HG02610 (cell line): ENCODE measurements at regions not wholly inside any gene's neighbourhood (a gene's known extent, or its start where the extent isn't known, plus 50 kb on each side); places are given as distances from the start of the nearest gene placed in this dataset.

Experiments used
- ATAC-seq: cut with Tn5 transposase; IDR thresholded peaks from one replicate; pipeline ENCODE4 v1.9.1; 2021; ENCODE audit warnings: mild to moderate bottlenecking, moderate library complexity; ENCODE audit not compliant: unreplicated experiment

DNA sequence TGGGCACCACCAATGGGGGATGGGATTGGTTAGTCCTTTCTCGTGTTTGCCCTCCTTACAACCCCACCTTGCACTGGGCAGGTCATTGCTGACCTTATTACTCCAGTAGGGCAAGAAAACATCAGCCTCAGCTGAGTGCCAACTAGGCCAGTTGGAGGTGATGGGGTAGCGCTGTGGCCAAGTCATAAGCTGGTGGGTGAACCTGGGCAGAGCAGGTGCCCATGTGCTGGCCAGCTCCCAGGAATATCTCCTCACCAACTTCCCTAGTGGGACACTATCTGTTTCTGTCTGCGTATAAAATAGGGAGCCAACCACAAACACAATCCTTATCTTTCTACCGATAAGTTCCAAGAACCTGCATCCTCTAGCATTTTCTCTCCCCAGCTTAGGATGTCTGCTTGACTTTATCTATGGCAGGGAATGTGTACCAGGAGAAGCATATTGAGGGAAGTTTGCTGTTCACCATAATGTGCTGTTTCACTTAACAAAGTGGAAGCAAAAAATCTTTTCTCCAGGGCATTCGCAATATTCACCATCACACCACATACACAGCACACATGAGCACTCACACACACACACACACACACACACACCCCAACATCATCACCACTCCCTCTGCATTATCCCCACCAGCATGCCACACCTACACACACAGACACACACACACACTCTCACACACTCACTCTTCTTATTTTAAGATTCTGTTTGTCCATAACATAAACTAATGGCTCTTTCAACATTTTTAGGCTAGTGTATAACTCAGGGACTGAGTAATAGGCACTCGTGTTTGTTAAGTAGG is 390.0 kb downstream of the ENC1 start:
- ATAC-seq: no peak

DNA sequence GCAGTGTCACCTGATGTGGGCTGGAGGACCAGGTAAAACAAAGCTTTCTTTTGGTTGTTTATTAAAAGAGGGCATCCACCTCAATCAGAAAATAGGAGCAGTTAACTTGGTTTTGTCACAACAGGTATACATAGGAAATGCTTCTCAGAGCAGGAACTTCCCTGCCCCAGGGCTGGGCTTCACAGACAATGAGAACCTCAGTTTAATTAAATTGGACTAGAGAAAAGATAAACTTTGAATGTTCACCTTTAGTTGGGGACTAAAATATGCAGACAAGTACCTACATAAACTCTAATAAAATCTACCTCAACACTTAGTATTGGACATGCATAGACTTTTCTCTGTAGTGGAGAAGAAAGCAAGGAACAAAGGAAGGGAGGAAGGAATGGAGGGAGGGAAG is 392.0 kb downstream of the ENC1 start:
- no peak for ATAC-seq

DNA sequence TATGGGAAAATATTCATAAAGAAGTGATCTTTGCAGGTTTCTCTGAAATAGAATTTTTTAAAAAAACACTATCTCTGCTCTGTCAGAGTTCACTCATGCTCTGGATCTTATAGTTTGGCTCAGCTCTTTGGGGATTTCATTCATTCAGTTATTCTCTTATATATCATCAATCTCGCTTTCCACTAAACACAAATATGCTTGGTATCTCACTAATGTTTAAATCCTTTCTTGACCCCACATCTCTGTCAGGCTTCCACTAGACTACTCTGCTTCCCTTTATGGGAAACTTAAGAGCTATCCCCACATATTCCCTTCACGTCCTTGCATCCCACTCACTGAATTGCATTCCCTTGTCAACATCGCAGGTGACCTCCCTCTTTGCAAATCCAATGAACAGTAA is 396.1 kb downstream of the ENC1 start:
- no peak for ATAC-seq

DNA sequence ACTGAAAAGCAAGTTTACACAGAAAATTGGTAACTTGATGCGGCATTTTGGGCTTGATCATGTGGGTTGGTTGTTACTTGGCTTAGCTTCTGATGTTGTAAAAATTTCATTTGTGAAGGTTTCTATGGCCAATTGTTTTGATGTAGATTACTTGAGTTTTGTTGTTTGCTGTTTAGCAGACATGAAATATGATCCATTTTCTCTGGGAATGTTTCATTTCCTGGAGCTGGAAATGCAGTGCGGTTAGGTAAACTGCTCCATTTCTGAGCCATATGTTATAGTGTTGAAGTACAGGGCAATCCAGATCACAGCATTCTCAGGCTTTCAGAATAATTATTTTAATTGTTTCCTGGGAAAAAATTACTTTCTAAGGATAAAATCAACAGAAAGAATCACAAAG is 396.9 kb downstream of the ENC1 start:
- no peak for ATAC-seq

DNA sequence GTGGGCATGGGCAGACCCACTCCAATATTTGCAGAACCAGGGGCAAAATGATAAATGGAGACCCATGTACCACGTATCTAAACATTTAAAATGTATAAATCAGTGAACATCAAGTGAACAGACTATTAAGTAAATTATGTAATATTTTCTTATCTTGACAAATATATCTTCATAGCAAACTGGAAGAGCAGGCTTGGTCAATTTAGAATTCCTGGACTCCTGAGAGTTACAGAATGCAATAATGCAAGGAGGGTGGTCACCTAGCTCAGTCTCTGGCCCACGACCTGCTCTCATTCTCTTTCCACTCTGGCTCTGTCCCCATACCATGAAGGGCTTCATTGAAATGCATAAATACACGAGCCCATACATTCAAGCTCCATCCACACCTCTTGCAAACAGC is 398.0 kb downstream of the ENC1 start:
- ATAC-seq: no peak

DNA sequence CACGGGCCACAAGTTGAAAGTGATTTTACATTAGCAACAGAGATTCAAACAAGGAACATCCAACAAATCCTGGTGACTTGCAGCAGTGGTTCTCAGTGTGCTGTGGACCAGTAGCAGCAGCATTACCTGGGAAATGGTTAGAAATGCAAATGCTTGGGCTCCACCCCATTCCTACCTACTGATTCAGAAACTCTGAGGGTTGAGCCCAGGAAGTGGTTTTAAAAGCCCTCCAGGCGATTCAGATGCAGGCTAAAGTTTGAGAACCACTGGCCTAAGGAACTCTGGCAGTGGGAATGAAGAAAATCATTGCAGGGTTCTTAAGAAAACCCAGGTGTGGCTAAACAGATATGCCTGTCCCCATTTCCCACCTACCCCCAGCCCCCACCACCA is 398.8 kb downstream of the ENC1 start:
- no peak for ATAC-seq

DNA sequence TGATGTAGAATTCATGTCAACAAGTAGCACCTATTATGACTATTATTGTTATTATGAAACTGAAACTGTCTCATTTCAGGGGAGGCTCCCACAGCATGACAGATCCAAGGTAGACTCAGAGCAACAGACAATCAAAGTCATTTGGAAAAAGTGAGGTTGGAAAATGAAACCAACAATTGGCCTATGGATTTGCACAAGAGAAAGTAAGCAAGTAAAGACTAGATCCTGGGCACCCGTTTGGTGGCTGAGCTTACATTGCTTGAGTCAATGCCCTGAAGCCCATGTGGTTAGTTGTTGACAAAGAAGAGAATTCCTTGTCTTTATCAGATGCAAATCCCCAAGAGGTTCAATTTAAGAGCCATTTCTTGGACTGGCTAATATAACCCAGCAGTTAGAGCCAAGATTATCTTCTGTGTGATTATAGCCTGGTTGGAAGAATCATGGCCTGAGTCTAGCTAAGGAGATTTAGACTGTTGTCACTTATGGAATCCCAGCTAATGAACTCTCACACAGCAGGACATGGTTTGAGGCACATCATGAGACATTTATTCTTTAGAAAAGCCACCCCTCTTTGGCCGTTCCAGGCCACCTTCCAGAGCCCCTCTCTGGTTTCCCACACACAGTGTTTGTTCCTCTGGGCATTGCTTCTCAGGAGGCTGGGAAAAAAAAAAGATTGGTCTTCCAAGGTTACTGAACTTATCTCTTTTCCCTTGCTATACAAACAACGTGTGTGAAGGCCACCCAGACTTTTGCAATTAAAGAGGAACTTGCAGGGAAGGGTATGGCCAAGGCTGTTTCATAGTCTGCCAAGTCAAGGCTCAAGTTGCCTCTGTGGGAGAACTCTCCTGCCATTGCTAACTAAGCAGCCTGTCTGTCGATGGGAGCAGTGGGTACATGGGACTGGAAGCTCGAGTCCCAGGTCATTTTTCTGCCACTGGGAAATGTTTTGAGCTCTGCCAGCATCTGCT is 399.5 kb downstream of the ENC1 start:
- no peak for ATAC-seq

DNA sequence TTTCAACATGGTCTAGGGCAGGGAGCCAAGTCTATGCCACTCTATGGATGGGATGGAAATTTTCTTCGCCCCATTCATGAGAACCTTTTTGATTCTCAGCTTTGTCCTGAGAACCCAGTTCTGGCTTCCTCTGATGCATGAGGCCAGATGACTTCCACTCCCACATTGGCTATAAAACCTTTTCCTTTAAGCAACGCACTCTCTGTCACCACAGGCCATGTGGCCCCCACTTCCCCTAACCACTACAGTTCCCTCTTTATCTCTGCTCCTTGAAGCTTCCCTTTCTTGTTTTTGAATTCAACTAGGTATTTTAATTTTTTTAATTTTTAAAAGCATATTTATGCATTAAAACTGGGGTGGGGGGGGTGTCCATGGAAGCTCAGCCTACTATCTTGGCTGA is 401.3 kb downstream of the ENC1 start:
- ATAC-seq: no peak

DNA sequence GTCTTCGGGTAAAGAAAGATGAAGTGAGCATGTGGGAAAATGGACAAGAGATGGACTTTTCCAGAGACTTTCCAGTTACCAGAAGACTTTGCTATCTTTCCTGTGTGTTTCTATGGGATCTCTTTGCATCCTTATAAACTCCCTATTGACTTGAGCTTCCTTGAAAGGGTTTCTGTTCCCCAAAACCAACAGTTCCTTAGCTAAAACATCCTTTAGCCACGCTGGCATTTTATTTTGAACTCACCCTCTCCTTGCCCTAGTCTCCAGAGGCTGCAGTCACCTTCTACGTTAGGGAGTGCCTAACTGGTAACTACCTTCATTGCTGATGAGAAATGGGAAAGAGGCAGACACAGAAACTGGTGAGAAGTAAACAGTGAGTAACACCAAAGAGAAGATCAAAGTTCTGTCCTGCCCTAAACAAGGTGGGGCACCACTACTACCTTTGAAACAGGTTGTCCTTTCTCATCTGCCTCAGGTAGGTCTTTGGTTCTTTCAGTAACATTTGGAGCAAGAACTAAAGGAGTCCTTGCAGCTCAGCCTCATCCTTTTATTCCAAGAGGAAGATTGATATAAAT is 402.9 kb downstream of the ENC1 start:
- ATAC-seq: no peak

DNA sequence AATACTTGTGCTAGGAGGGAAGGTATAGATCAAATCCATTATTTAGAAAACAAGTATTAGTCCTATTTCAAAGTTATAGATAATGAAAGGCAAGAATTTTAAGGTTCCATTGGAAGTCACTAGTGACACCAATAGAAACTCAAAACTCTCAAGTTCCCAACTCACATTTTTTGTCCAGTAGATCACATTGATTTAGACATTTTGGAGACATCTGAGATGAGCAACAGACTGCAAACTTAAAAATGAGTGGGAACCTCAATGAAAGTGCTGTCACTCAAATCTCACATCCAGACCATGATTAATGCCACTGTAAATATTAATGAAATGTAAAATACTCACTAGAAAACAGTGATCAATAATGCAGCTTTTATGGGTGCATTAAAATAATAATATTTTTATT is 405.0 kb downstream of the ENC1 start:
- ATAC-seq: no peak

DNA sequence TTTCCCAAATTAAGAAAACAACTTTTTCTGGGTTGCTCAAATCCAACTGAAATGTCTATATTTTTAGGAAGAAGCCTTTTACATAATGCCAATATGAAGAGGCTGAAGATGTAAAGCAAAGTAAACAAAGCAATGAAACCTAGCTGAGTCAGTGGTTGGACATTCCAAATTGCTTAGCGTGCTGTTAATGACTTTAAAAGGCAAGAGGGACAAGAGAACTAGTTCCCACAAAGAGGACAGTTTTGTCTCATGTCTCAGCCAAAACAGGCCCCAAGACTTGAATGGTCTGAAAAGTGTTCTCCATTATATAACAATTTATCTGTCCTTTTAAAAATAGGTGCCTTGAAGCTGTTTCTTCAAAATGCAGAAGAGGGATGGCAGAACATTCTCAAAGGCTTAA is 407.0 kb downstream of the ENC1 start:
- ATAC-seq: no peak

DNA sequence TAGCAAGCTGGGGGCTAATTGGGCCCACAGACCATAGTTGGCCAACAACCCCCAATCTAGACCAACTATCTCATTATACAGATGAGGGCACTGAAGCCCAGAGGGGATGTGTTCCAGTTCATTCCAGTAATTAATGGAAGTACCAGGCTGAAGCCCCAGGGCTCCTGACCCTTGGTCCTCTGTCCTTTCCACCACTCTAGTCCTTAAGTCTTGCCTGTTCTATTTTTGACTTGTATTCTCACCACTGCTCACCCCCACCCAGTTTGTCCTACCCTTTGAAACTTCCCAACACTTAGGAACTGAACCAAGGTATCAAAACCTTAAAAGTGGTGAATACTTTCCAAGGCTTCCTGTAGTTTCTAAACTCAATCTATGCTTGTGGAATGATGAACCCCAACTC is 407.4 kb downstream of the ENC1 start:
- no peak for ATAC-seq

DNA sequence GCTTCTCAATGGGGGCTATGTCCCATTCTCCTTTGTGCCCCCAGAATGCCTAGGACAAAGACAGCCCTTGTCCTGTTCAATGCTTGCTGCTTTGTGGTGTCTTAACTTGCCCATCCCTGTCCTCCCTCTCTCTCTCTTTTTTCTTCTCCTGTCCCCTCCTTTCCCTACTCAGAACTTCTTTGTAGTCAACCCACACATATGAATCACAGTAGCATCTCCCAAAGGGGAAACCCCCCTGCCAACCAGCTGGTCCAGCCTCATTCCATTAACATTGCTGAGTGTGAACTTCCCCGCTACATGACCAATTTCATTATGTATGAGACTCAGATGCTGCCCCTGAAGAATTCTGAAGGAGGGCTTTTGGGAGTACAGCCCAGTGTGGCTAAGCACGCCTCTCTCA is 408.3 kb downstream of the ENC1 start:
- ATAC-seq: no peak

DNA sequence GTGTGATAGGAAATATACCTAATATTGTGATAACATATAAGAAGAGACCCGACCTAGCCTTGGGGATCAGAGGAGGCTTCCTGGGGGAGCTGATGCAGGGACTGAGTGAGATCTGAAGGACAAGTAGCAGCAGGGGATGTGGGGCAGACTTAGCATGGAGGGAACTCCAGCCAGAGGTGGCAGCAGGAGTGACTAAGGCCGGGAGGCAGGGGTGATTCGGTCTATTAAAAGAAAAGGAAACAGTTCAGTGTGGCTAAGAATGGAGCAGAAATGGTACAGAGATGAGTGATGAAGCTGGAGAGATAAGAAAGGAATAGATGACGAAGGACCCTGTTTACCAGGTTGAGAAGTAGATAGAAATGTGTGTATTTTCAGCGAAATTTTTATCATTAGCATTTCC is 408.8 kb downstream of the ENC1 start:
- no peak for ATAC-seq

DNA sequence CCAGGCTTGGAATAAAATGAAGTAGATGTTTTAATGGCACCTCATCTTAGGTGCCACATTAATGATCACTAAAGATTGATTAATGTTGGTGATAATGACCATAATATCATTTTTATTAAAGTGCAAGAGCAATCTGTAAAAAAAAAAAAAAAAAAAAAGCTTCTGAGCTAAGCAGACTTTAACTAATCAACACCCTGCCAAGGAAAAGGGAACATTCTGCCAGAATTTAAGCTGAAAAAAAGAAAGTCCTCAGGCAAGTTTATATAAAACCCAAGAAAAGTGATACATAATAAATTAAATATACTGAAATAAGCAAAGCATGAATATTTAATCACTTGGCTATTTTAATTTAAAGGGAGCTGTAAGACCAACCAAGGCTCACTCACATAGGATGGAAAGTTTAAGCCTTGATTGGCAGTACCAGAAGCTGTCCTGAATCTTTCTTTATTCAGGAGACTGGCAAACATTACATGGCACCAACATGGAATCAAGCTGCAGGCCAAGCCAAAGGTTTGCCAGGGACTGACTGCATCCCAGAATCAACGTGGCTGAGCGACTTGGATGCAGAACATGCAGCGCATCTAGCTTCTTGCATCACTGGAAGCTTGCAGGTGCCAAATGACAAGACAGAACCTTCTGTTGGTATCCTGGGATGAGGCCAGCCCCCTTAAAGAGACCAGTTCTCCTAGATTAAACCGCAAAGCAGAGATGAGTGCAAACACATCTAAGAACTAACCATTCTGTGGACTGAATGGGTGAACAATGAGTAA is 413.6 kb downstream of the ENC1 start:
- no peak for ATAC-seq

DNA sequence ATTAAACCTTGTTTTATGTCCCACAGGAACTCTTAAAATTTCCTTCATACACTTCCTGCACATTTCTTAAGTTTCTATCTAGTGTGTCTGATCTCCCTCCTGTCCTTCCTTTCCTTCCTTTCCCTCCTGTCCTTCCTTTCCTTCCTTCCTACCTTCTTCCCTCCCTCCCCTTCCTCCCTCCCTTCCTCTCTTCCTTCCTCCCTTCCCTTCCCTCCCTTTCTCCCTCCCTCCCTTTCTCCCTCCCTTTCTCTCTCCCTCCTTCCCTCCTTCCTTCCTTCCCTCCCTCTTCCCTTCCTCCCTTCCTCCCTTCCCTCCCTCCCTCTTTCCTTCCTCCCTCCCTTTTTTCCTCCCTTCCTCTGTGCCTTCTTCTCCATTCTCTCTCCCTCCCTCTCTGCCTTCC is 414.9 kb downstream of the ENC1 start:
- no peak for ATAC-seq

DNA sequence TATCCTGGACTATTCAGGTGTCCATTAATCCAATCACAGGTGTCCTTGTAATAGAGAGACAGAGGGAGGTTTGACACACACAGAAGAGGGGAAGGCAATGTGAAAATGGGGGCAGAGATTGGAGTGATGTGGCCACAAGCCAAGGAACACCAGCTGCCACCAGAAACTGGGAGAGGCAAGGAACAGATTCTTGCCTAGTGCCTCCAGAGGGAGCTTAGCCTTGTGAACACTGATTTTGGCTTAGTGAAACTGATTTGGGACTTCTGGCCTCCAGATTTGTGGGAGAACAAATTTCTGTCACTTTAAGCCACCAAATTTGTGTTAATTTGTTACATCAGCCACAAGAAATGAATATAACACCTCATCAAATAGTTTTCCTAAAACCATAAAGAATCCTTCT is 416.2 kb downstream of the ENC1 start:
- no peak for ATAC-seq

DNA sequence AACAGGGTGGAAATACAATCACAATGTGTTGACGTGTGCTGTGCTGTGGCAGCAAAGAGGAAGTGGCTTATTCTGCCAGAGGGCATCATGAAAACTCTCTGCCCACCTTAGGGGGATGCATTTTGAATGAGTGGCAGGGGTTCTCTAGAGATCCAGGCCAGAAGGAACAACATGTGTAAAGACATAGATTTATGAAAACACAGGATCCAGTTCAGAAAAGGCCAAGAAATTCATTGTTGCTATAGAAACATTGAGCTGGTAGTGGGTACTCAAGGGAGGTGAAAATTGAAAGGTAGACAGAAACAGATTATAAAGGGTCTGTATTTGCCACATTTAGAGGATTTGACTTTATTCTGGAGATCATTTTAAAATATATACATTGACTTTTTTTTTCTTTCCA is 417.7 kb downstream of the ENC1 start:
- ATAC-seq: no peak

DNA sequence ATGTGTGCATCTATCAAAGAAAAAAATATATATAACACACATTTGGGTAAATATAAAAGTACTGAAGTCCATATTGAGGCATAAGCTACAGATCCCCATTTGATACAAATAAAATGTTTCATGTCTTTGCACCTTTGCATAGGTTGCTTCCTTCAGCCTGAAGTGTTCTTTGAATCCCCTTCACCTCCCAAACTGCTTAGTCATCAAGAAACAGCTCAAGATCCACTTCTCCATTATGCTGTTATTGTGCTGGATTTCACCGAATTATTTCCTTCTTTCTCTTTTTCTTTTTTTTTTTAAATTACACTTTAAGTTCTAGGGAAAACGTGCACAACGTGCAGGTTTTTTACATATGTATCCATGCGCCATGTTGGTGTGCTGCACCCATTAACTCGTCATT is 419.1 kb downstream of the ENC1 start:
- ATAC-seq: no peak

DNA sequence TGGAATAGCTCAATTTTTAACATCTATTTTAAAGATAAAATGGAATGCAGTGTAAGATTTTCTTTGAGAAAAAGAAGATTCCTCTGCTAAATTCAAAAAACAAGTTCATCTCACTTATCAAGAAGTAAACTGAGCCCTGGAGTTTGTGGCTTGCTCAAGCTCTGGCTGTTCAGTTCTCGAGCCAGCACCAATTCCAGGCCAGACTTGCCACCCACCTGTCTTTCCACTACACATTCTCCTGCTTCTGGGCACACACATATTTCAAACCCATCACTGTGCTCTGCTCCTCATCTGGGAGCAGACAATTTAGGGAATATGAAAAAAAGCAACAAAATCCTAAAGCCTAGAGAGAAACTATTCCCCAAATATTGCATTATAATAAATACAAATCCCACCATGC is 424.5 kb downstream of the ENC1 start:
- ATAC-seq: no peak

DNA sequence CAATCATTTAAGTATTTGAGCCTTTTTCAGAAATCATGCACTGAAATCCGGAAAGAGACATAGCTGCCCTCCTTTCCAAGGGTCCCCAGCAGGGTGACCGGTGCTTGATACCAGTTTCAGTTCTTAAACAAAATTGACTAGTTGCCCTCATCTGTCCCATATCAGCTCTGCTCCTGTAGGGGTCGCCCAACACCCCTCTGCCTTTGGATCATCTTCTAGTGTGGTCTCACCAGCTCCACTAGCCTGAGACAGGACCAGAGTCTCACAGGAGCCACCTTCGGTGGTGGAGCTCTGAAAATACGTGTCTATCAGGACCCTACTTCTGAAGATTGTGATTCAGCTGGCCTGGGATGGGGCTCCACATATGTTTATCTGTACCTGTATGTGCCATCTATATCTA is 428.2 kb downstream of the ENC1 start:
- ATAC-seq: no peak
